ENCODE measurements at regions not wholly inside any gene's neighbourhood (a gene's known extent, or its start where the extent isn't known, plus 50 kb on each side); places are given as distances from the start of the nearest gene placed in this dataset.

DNA sequence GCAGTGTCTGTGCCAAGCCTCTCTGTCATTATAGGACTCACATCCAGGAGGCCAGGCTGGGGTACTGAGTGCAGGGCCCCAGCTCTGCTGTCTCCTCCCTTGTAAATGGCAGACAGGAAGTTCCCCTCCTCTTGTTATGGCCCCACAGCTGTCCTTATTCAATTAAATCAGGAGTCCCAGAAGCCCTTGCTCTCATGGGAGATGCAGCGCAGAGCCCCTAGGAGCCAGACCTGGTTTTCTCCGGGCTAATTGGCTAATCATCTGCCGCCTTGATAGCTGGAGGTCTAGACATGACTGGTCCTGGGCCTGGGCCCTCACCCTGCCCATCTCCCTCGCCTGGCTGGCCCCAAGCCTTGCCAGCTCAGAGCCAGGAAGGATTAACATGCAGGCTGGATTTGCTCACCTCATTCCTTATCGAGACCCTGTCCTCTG is 172.0 kb downstream of the VEGFA start:
- 74% methylated on average over 5 of the region's 5 CpGs for WGBS (ENCODE audit: insufficient coverage, low coverage, missing lambda C conversion rate)
- ChIA-PET CTCF (ENCODE audit: low intra/inter-chr PET ratio) (no interaction called here), POLR2A (interaction anchor here (0.6 to 2.3 kb wide), 5 partner anchors 8 to 44 kb away, joined by 3 to 10 read pairs (median 4); no protein-coding TSS in a partner anchor)
- peaks cover 29 to 43% of the 10 kb centered on the region in 2 experiments for H3K4me1 ChIP-seq (replicated peaks in 1 of 2; ENCODE audit: control insufficient read depth in 2 of 2, insufficient read depth in 2 of 2, low read length in 2 of 2)
- peak overlapping the region in 1 of 2 experiments; percentile 38; a peak in 1 of 4 replicates for H3K9ac ChIP-seq (ENCODE audit: insufficient read depth in 1 of 2, low read depth in 2 of 2, low read length in 2 of 2)
- H3K79me2 ChIP-seq (ENCODE audit: control insufficient read depth, insufficient read depth, low read length), result no peaks in the 10 kb centered on the region
- H3K4me2 ChIP-seq (ENCODE audit: insufficient read depth, low read length), result no peak overlapping the region
- no peak overlapping the region for H3K4me3 ChIP-seq
- peaks cover 10% of the 10 kb centered on the region; the same call in 1 of the 2 replicates for H3K9me3 ChIP-seq (replicated peaks; ENCODE audit: control insufficient read depth, insufficient read depth, low read depth, low read length)
- in situ Hi-C loops (cut with MboI) (no loop called here), intact Hi-C loops (cut with micrococcal nuclease) (no loop called here)
- TF ChIP-seq SMAD4 (CRISPR knock-in tag; conservative IDR thresholded peaks at IDR 0.05), result 0 out of 2 replicates have a peak, but pooled peaks have one; percentile 35
- no peak for TF ChIP-seq ZNF76 (CRISPR knock-in tag; IDR thresholded peaks at IDR 0.05; ENCODE audit: borderline replicate concordance)
- TF ChIP-seq TRIM25 (IDR thresholded peaks at IDR 0.05; ENCODE audit: borderline replicate concordance), result no peak
- peak; percentile 34 for TF ChIP-seq CXXC5 (CRISPR knock-in tag; IDR thresholded peaks at IDR 0.05)
- 0 out of 2 replicates have a peak, but pooled peaks have one; percentile 26 for TF ChIP-seq TCFL5 (CRISPR knock-in tag; conservative IDR thresholded peaks at IDR 0.05)
- peak; percentile 62; the same call in 1 of the 2 replicates for TF ChIP-seq KLF6 (CRISPR knock-in tag; IDR thresholded peaks at IDR 0.05; ENCODE audit: borderline replicate concordance)
- TF ChIP-seq, protein P1, sequence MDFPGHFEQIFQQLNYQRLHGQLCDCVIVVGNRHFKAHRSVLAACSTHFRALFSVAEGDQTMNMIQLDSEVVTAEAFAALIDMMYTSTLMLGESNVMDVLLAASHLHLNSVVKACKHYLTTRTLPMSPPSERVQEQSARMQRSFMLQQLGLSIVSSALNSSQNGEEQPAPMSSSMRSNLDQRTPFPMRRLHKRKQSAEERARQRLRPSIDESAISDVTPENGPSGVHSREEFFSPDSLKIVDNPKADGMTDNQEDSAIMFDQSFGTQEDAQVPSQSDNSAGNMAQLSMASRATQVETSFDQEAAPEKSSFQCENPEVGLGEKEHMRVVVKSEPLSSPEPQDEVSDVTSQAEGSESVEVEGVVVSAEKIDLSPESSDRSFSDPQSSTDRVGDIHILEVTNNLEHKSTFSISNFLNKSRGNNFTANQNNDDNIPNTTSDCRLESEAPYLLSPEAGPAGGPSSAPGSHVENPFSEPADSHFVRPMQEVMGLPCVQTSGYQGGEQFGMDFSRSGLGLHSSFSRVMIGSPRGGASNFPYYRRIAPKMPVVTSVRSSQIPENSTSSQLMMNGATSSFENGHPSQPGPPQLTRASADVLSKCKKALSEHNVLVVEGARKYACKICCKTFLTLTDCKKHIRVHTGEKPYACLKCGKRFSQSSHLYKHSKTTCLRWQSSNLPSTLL (IDR thresholded peaks at IDR 0.05), result no peak
- no peak for TF ChIP-seq ARHGAP35 (IDR thresholded peaks at IDR 0.05; ENCODE audit: partially characterized antibody)
- TF ChIP-seq DMBX1 (CRISPR knock-in tag; IDR thresholded peaks at IDR 0.05; ENCODE audit: borderline replicate concordance), result peak; percentile 52; the same call in 1 of the 2 replicates
- peak; percentile 56; the same call in 1 of the 2 replicates for TF ChIP-seq ZNF766 (CRISPR knock-in tag; conservative IDR thresholded peaks at IDR 0.05)
- no peak for TF ChIP-seq ZNF146 (CRISPR knock-in tag; IDR thresholded peaks at IDR 0.05; ENCODE audit: unreplicated experiment)
- TF ChIP-seq, protein P2, sequence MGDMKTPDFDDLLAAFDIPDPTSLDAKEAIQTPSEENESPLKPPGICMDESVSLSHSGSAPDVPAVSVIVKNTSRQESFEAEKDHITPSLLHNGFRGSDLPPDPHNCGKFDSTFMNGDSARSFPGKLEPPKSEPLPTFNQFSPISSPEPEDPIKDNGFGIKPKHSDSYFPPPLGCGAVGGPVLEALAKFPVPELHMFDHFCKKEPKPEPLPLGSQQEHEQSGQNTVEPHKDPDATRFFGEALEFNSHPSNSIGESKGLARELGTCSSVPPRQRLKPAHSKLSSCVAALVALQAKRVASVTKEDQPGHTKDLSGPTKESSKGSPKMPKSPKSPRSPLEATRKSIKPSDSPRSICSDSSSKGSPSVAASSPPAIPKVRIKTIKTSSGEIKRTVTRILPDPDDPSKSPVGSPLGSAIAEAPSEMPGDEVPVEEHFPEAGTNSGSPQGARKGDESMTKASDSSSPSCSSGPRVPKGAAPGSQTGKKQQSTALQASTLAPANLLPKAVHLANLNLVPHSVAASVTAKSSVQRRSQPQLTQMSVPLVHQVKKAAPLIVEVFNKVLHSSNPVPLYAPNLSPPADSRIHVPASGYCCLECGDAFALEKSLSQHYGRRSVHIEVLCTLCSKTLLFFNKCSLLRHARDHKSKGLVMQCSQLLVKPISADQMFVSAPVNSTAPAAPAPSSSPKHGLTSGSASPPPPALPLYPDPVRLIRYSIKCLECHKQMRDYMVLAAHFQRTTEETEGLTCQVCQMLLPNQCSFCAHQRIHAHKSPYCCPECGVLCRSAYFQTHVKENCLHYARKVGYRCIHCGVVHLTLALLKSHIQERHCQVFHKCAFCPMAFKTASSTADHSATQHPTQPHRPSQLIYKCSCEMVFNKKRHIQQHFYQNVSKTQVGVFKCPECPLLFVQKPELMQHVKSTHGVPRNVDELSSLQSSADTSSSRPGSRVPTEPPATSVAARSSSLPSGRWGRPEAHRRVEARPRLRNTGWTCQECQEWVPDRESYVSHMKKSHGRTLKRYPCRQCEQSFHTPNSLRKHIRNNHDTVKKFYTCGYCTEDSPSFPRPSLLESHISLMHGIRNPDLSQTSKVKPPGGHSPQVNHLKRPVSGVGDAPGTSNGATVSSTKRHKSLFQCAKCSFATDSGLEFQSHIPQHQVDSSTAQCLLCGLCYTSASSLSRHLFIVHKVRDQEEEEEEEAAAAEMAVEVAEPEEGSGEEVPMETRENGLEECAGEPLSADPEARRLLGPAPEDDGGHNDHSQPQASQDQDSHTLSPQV (IDR thresholded peaks at IDR 0.05), result peak; percentile 36; the same call in 1 of the 2 replicates
- FAIRE-seq (no peak), ATAC-seq (no peak), DNase-seq (ENCODE audit: extremely low read depth in 1 of 4, low spot score in 3 of 4) (no peak)
- no peaks in the 10 kb centered on the region for H3K9me1 ChIP-seq (ENCODE audit: control insufficient read depth, insufficient read depth, low read length)
- peak overlapping the region; percentile 5; the same call in 1 of the 2 replicates for H2AFZ ChIP-seq (ENCODE audit: low read depth, low read length)
- no peaks in the 10 kb centered on the region for H3K36me3 ChIP-seq (ENCODE audit: control insufficient read depth, insufficient read depth, low read length)
- H4K20me1 ChIP-seq (replicated peaks; ENCODE audit: control insufficient read depth, insufficient read depth, low read length), result no peaks in the 10 kb centered on the region
- BruUV-seq (replicated peaks), result no TSS peak
- no peak overlapping the region for H3K27ac ChIP-seq (ENCODE audit: extremely low read depth, low read depth, low read length)
- no peaks in the 10 kb centered on the region for H3K27me3 ChIP-seq (ENCODE audit: control insufficient read depth in 2 of 2, insufficient read depth in 2 of 2, low read length in 2 of 2)

All from K562 (cell line).